Spleen (tissue), 11 donors: ENCODE measurements at regions not wholly inside any gene's neighbourhood (a gene's known extent, or its start where the extent isn't known, plus 50 kb on each side); places are given as distances from the start of the nearest gene placed in this dataset.

ENCODE experiments used
- DNase-seq: peaks from one replicate; pipeline ENCODE4 v3.0.0-alpha.2; 2020
- H3K27ac ChIP-seq, 8 donors: fragments of 200-600 bp; sonication (generic) in 7 of 8; 1 replicate in 4 of 8; 2 replicates in 4 of 8; pipeline versions ENCODE4 v1.5.0 to v1.8.0; 2016 to 2021; ENCODE audit warnings: inconsistent platforms in 4 of 8, mild to moderate bottlenecking in 4 of 8, moderate library complexity in 1 of 8
- H3K27me3 ChIP-seq, 7 donors: fragments of 200-600 bp; sonication (generic) in 6 of 7; replicated peaks in 1 of 7; 1 replicate in 4 of 7; 2 replicates in 3 of 7; pipeline versions ENCODE4 v1.5.0 to v1.8.0; 2016 to 2021; ENCODE audit warnings: inconsistent platforms in 3 of 7, mild to moderate bottlenecking in 1 of 7
- H3K36me3 ChIP-seq, 6 donors: fragments of 200-600 bp; sonication (generic) in 5 of 6; 1 replicate in 4 of 6; 2 replicates in 2 of 6; pipeline versions ENCODE4 v1.5.0 to v1.8.0; 2016 to 2021; ENCODE audit warnings: inconsistent platforms in 2 of 6
- H3K4me1 ChIP-seq, 6 donors: fragments of 200-600 bp; sonication (generic) in 5 of 6; 1 replicate in 3 of 6; 2 replicates in 3 of 6; pipeline versions ENCODE4 v1.5.0 to v1.8.0; 2016 to 2021; ENCODE audit warnings: inconsistent platforms in 3 of 6
- H3K4me3 ChIP-seq, 8 donors: fragments of 200-600 bp; sonication (generic) in 7 of 8; 1 replicate in 4 of 8; 2 replicates in 4 of 8; pipeline versions ENCODE4 v1.5.0 to v1.8.0; 2016 to 2021; ENCODE audit warnings: inconsistent platforms in 4 of 8, mild to moderate bottlenecking in 4 of 8, moderate library complexity in 2 of 8
- H3K9me3 ChIP-seq, 8 donors: fragments of 200-600 bp; sonication (generic) in 7 of 8; 1 replicate in 4 of 8; 2 replicates in 4 of 8; pipeline versions ENCODE4 v1.5.0 to v1.8.0; 2016 to 2021; ENCODE audit warnings: inconsistent platforms in 4 of 8
- POLR2A ChIP-seq, 3 donors: fragments of 450-650 bp; IDR thresholded peaks; one replicate each; pipeline ENCODE4 v1.5.1; 2017; ENCODE audit warnings: antibody characterized with exemption in 3 of 3, mild to moderate bottlenecking in 1 of 3
- POLR2AphosphoS5 ChIP-seq, 3 donors: sonication (generic); formaldehyde crosslinking; IDR thresholded peaks; one replicate each; pipeline ENCODE4 v1.5.1; 2017; ENCODE audit warnings: antibody characterized with exemption in 3 of 3
- WGBS, 5 donors: extraction: QIAGEN DNeasy Blood & Tissue Kit in 3 of 5; methylation state at CpG; one replicate each; pipeline versions ENCODE4 v1.1.5 to v1.1.7; 2013 to 2018; 5-methylcytosine and 5-hydroxymethylcytosine counted together
- intact Hi-C: fragments of 100-400 bp; cut with DNase I; formaldehyde crosslinking; loops from one replicate; pipeline ENCODE4 v1.15.0; 2023; ENCODE audit warnings: low total_unique reads
- TF ChIP-seq, protein P1 (sequence below), 11 experiments: fragments of 200-600 bp in 7 of 11; fragments of 450-650 bp in 4 of 11; sonication (generic) in 4 of 11; IDR thresholded peaks in 8 of 11; conservative IDR thresholded peaks in 3 of 11; 1 replicate in 7 of 11; 2 replicates in 4 of 11; pipeline versions ENCODE4 v1.4.0 to v1.8.0; 2016 to 2021; ENCODE audit warnings: antibody characterized with exemption in 11 of 11, inconsistent platforms in 4 of 11, mild to moderate bottlenecking in 1 of 11
- donor health status: healthy with polysubstance abuse.
- donor health status: DM: no; HTN: no; CAD: no; lungs with moderate emphysema.
- donor health status: DM: no; HTN: no; CAD: no.
- donor health status: Bipolar disorder and iron deficiency.
- donor health status: healthy.
- donor health status: DM: no; HTN: no; CAD: no.
- donor health status: DM: yes; HTN: yes; CAD: no.

DNA sequence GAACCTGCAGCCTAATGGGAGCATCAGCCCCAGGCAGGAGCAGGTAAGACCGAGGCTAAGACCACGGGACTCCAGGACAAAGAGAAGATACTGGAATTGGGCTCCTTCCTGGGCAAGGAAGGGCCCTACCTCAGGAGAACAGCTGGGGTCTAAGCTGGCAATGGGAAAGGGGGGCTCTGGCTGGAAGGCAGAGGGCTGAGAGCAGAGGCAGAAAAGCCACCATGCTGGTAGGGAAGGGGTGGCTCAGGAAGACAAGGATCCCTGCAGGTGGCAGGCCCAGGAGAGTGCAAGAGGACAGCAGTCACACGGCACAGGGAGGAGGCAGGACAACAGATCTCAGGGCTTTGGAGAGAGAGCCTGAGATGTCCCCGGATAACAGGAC is 203.5 kb downstream of the NDUFA10 start:
- H3K4me3 ChIP-seq, result no peak overlapping the region
- DNase-seq, result peak; percentile 37
- intact Hi-C loops, result no loop called here
- TF ChIP-seq, protein P1, sequence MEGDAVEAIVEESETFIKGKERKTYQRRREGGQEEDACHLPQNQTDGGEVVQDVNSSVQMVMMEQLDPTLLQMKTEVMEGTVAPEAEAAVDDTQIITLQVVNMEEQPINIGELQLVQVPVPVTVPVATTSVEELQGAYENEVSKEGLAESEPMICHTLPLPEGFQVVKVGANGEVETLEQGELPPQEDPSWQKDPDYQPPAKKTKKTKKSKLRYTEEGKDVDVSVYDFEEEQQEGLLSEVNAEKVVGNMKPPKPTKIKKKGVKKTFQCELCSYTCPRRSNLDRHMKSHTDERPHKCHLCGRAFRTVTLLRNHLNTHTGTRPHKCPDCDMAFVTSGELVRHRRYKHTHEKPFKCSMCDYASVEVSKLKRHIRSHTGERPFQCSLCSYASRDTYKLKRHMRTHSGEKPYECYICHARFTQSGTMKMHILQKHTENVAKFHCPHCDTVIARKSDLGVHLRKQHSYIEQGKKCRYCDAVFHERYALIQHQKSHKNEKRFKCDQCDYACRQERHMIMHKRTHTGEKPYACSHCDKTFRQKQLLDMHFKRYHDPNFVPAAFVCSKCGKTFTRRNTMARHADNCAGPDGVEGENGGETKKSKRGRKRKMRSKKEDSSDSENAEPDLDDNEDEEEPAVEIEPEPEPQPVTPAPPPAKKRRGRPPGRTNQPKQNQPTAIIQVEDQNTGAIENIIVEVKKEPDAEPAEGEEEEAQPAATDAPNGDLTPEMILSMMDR (IDR thresholded peaks at IDR 0.05 in 8 of 11, conservative IDR thresholded peaks at IDR 0.05 in 3 of 11), result no peak
- TF ChIP-seq POLR2AphosphoS5 (IDR thresholded peaks at IDR 0.05) (no peak), POLR2A (IDR thresholded peaks at IDR 0.05) (no peak)
- H3K9me3 ChIP-seq, result no peaks in the 10 kb centered on the region
- H3K27me3 ChIP-seq, result peaks cover 0 to 11% (median 0%) of the 10 kb centered on the region in 7 donors
- H3K27ac ChIP-seq, result no peak overlapping the region
- WGBS, 5 donors, result 86 to 97% (median 90%) methylated on average over 4 of the region's 4 CpGs
- H3K36me3 ChIP-seq, result no peaks in the 10 kb centered on the region
- peaks cover 0 to 2% (median 0%) of the 10 kb centered on the region in 6 donors for H3K4me1 ChIP-seq

DNA sequence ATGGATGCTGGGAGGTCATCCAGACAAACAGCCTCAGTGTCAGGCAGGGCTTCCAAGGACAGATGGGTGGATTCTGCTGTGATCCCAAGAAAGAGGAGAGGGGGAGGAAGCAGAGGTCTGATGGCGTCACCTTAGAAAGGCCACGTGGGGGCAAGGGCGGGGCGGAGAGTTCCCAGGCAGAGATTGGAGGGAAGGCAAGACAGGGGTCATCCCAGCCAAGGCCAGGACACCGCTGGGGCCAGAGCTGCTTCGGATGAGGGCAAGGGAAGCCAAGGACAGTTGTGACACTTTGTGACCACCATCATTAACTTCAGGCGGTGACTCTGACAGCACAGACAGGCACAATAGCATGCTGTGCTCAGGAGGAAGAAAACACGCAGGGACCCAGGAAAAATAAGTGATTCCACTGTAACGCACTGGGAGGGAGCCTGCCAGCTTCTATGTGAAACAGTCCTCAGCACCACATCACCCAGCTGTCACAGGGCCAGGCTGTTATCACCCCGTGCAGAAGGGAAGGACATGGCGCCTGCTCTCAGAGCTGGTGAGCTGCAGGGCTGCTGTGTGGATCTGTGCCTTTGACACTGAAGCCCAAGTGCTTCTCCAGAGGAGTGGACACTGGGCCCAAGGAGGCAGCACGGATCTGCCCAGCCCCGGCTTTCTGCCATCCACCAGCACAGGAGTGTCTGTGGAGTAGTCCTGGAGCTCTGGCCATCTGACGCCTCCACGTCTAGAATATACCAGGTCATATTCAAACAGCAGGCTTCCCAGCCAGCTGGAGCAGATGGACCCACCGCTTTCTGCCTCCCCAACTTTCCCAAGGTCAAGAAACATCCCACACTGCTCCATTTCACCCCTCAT is 204.1 kb downstream of the NDUFA10 start:
- DNase-seq, result peak; percentile 59
- peaks cover 0 to 11% (median 0%) of the 10 kb centered on the region in 7 donors for H3K27me3 ChIP-seq
- H3K27ac ChIP-seq, result no peak overlapping the region
- no peak overlapping the region for H3K4me3 ChIP-seq
- intact Hi-C loops, result no loop called here
- H3K36me3 ChIP-seq, result no peaks in the 10 kb centered on the region
- H3K4me1 ChIP-seq, result no peaks in the 10 kb centered on the region
- TF ChIP-seq POLR2A (IDR thresholded peaks at IDR 0.05) (no peak), POLR2AphosphoS5 (IDR thresholded peaks at IDR 0.05) (no peak)
- TF ChIP-seq, protein P1 (IDR thresholded peaks at IDR 0.05 in 8 of 11, conservative IDR thresholded peaks at IDR 0.05 in 3 of 11), result no peak
- no peaks in the 10 kb centered on the region for H3K9me3 ChIP-seq
- 73 to 74% (median 73%) methylated on average over 16 of the region's 16 CpGs for WGBS, 5 donors

DNA sequence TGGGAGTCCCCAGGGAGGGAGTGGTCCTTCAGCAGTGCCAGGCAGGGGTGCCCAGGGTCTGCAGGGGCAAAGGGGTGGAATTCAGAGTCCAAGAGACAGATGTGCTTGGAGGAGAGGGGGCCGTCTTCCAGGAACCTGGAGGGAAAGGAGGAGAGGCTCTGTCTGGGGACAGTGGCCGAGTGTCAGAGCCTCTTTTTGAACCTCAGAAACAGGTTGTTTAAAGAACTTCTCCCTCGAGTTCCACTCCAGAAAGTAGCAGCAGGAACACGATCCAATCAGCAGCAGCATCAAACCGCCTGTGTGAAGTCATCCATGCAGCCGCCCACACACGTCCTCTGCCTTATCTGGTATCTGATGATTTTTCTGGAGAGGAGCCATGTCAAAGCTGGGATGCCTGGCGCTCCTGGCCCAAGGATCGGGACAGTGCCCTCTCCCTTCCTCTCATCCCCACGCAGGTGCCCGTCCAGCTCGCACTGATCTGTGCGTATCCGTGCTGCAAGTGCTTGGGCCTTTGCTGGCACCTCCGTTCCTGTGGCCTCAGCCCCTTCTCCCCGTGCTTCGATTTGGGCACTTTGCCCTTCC is 205.1 kb downstream of the NDUFA10 start:
- Histone ChIP-seq H3K27me3 (peaks cover 0 to 11% (median 0%) of the 10 kb centered on the region in 7 donors), H3K9me3 (no peaks in the 10 kb centered on the region)
- DNase-seq, result peak; percentile 51

More for the DNA sequence above, 205.1 kb downstream of the NDUFA10 start:
- TF ChIP-seq POLR2A (IDR thresholded peaks at IDR 0.05), result no peak
- no peak for TF ChIP-seq POLR2AphosphoS5 (IDR thresholded peaks at IDR 0.05)
- TF ChIP-seq, protein P1 (IDR thresholded peaks at IDR 0.05 in 8 of 11, conservative IDR thresholded peaks at IDR 0.05 in 3 of 11), result no peak
- Histone ChIP-seq H3K4me3 (no peak overlapping the region), H3K36me3 (no peaks in the 10 kb centered on the region), H3K27ac (no peak overlapping the region), H3K4me1 (no peaks in the 10 kb centered on the region)
- 80 to 83% (median 81%) methylated on average over 17 of the region's 17 CpGs for WGBS, 5 donors
- intact Hi-C loops, result no loop called here
